ENCODE measurements at regions not wholly inside any gene's neighbourhood (a gene's known extent, or its start where the extent isn't known, plus 50 kb on each side); places are given as distances from the start of the nearest gene placed in this dataset.

- Histone ChIP-seq H3K9me3 (no peaks in the 10 kb centered on the region), H3K4me1 (no peaks in the 10 kb centered on the region), H3K4me3 (no peak overlapping the region), H3K27me3 (no peaks in the 10 kb centered on the region), H3K27ac (no peak overlapping the region), H3K36me3 (no peaks in the 10 kb centered on the region)
- intact Hi-C loops (cut with DNase I; ENCODE audit: low total_unique reads) (no loop called here), in situ Hi-C loops (cut with MboI; ENCODE audit: low pct_ligation_motif_present in 1 of 4, low pct_unique_long_range_greater_than_20kb in 1 of 4, low sequenced_read_pairs in 3 of 4) (no loop called here)
- no peak for DNase-seq
- WGBS, 2 donors (ENCODE audit: low coverage in 1 of 2) = 79 to 95% methylated on average over 3 to 4 of the region's 4 CpGs
- no peak for TF ChIP-seq POLR2AphosphoS5 (IDR thresholded peaks at IDR 0.05)
- no peak for TF ChIP-seq EP300 (IDR thresholded peaks at IDR 0.05; ENCODE audit: low read depth)
- TF ChIP-seq POLR2A (IDR thresholded peaks at IDR 0.05) = no peak
- TF ChIP-seq, protein P1, sequence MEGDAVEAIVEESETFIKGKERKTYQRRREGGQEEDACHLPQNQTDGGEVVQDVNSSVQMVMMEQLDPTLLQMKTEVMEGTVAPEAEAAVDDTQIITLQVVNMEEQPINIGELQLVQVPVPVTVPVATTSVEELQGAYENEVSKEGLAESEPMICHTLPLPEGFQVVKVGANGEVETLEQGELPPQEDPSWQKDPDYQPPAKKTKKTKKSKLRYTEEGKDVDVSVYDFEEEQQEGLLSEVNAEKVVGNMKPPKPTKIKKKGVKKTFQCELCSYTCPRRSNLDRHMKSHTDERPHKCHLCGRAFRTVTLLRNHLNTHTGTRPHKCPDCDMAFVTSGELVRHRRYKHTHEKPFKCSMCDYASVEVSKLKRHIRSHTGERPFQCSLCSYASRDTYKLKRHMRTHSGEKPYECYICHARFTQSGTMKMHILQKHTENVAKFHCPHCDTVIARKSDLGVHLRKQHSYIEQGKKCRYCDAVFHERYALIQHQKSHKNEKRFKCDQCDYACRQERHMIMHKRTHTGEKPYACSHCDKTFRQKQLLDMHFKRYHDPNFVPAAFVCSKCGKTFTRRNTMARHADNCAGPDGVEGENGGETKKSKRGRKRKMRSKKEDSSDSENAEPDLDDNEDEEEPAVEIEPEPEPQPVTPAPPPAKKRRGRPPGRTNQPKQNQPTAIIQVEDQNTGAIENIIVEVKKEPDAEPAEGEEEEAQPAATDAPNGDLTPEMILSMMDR (IDR thresholded peaks at IDR 0.05) = no peak
Observed at GRCh38 chr6:15044146-15044882, 201.6 kb upstream of the JARID2 start.

DNA sequence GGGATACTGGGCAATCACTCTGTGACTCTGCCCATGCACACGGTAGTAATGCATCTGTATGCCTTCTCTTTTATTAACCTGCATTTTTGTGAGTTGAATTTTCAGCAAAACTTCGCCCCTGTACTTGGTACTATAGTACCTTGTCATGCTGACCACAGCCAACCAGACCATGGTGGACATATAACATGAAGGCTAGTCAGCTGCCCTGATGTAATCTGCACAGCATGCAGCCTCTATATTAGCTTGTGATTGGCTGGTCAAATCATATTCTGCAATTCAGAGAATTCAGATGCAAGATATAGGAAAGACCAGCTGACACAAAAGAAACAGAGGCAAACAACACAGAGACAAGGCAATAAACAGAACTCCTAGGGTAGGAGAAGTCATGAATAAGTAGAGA lies 200.9 kb upstream of the JARID2 start:
- Histone ChIP-seq H3K9me3 (no peaks in the 10 kb centered on the region), H3K4me3 (no peak overlapping the region), H3K27ac (no peak overlapping the region), H3K4me1 (no peaks in the 10 kb centered on the region), H3K27me3 (no peaks in the 10 kb centered on the region), H3K36me3 (no peaks in the 10 kb centered on the region)
- intact Hi-C loops (cut with DNase I; ENCODE audit: low total_unique reads) = no loop called here
- 94 to 100% methylated on average over 1 to 2 of the region's 2 CpGs for whole genome bisulfite sequencing, 2 donors (ENCODE audit: low coverage in 1 of 2)
- in situ Hi-C loops (cut with MboI; ENCODE audit: low pct_ligation_motif_present in 1 of 4, low pct_unique_long_range_greater_than_20kb in 1 of 4, low sequenced_read_pairs in 3 of 4) = no loop called here
- no peak for DNase-seq
- no peak for TF ChIP-seq EP300 (IDR thresholded peaks at IDR 0.05; ENCODE audit: low read depth)

DNA sequence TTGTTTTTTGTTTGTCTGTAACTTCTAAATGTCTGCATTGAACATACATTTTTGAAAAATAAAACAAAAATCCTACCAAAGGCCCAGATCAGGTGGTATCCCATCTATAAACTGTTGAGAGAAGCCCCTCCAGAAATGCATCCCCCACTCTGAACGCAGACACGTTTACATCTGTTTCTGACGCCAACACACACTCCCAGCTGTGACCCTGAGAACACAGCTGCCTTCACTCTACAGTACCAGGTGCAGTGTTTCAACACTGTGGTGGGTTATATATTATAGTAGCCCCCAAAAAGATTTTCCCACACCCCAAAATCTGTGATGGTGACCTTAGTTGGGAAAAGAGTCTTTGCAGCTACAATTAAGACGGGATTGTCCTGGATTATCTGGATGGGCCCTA lies 199.1 kb upstream of the JARID2 start:
- Histone ChIP-seq H3K27ac (no peak overlapping the region), H3K9me3 (no peaks in the 10 kb centered on the region), H3K4me3 (no peak overlapping the region), H3K4me1 (no peaks in the 10 kb centered on the region), H3K36me3 (no peaks in the 10 kb centered on the region), H3K27me3 (no peaks in the 10 kb centered on the region)
- no peak for TF ChIP-seq POLR2AphosphoS5 (IDR thresholded peaks at IDR 0.05)
- TF ChIP-seq, protein P1 (IDR thresholded peaks at IDR 0.05) = no peak
- no peak for TF ChIP-seq POLR2A (IDR thresholded peaks at IDR 0.05)
- no peak for TF ChIP-seq EP300 (IDR thresholded peaks at IDR 0.05; ENCODE audit: low read depth)
- in situ Hi-C loops (cut with MboI; ENCODE audit: low pct_ligation_motif_present in 1 of 4, low pct_unique_long_range_greater_than_20kb in 1 of 4, low sequenced_read_pairs in 3 of 4) = no loop called here
- 85 to 91% methylated on average over 4 of the region's 4 CpGs for WGBS, 2 donors (ENCODE audit: low coverage in 1 of 2)
- DNase-seq = no peak
- intact Hi-C loops (cut with DNase I; ENCODE audit: low total_unique reads) = no loop called here

GRCh38 chr6:15048367-15048766 lies 197.5 kb upstream of the JARID2 start:
- Histone ChIP-seq H3K4me1 (no peaks in the 10 kb centered on the region), H3K9me3 (no peaks in the 10 kb centered on the region), H3K4me3 (no peak overlapping the region), H3K27me3 (no peaks in the 10 kb centered on the region), H3K36me3 (no peaks in the 10 kb centered on the region), H3K27ac (no peak overlapping the region)
- TF ChIP-seq, protein P1 (IDR thresholded peaks at IDR 0.05) = no peak
- TF ChIP-seq EP300 (IDR thresholded peaks at IDR 0.05; ENCODE audit: low read depth) (no peak), POLR2AphosphoS5 (IDR thresholded peaks at IDR 0.05) (no peak), POLR2A (IDR thresholded peaks at IDR 0.05) (no peak)
- no peak for DNase-seq
- intact Hi-C loops (cut with DNase I; ENCODE audit: low total_unique reads) (no loop called here), in situ Hi-C loops (cut with MboI; ENCODE audit: low pct_ligation_motif_present in 1 of 4, low pct_unique_long_range_greater_than_20kb in 1 of 4, low sequenced_read_pairs in 3 of 4) (no loop called here)
- WGBS, 2 donors (ENCODE audit: low coverage in 1 of 2) = 76 to 84% methylated on average over 3 to 6 of the region's 6 CpGs
